SK-N-MC (cell line): ENCODE measurements at regions not wholly inside any gene's neighbourhood (a gene's known extent, or its start where the extent isn't known, plus 50 kb on each side); places are given as distances from the start of the nearest gene placed in this dataset.

ENCODE experiments used
- DNase-seq: peaks from one replicate; pipeline ENCODE4 v3.0.0-alpha.2; 2011; ENCODE audit warnings: low read depth, low spot score
- H3K27ac ChIP-seq: fragments of 200-600 bp; sonication (generic); 2 replicates; pipeline ENCODE4 v1.5.1; 2016; ENCODE audit warnings: mixed run types
- H3K36me3 ChIP-seq: fragments of 200-600 bp; sonication (generic); 2 replicates; pipeline ENCODE4 v1.6.1; 2017; ENCODE audit warnings: antibody characterized with exemption, low read length, mixed read lengths; ENCODE audit not compliant: insufficient read depth
- H3K4me3 ChIP-seq: fragments of 200-600 bp; sonication (generic); 2 replicates; pipeline ENCODE4 v1.5.1; 2016
- H3K9ac ChIP-seq: fragments of 200-600 bp; sonication (generic); 2 replicates; pipeline ENCODE4 v1.8.0; 2017; ENCODE audit warnings: mixed run types, mixed read lengths; ENCODE audit not compliant: insufficient read length
- H3K9me3 ChIP-seq: fragments of 200-600 bp; sonication (generic); 2 replicates; pipeline ENCODE4 v1.6.1; 2017; ENCODE audit warnings: low read depth, mild to moderate bottlenecking, antibody characterized with exemption, low read length, moderate library complexity, mixed read lengths
- EZH2 ChIP-seq: fragments of 200-600 bp; sonication (generic); IDR thresholded peaks from one replicate; pipeline ENCODE4 v1.6.1; 2017; ENCODE audit warnings: antibody characterized with exemption
- FOXP2 ChIP-seq: optimal IDR thresholded peaks from 2 replicates; pipeline ENCODE3; 2011; ENCODE audit warnings: mild to moderate bottlenecking, moderate library complexity; ENCODE audit not compliant: insufficient read depth; ENCODE audit errors: extremely low read length, control extremely low read depth
- POLR2AphosphoS5 ChIP-seq: IDR thresholded peaks from 2 replicates; pipeline ENCODE4 v1.6.1; 2012; ENCODE audit warnings: mild to moderate bottlenecking, low read depth, low read length, borderline replicate concordance

DNA sequence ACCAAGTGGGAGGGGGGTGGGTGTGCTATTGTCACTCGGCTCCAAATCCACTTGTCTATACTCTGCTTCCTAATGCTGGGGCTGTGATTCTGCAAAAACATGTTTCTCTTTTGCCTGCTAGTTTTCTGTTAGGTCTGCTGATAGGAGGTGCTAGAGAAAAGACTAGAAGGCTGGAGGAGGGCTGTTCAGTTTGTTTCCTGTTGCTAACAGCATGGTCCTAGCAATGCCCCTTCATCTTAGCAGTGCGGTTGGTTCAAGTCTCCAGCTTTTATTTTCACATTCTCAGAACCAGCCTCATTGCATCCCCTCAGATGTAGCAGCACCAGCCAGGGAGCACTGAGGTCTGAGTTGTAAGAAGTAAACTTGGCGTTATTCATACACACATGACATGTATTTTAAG is 310.2 kb downstream of the YTHDC2 start:
- no peak for TF ChIP-seq FOXP2
- no peak for TF ChIP-seq POLR2AphosphoS5
- no peak for TF ChIP-seq EZH2
- H3K4me3 ChIP-seq, result no peak overlapping the region
- DNase-seq, result no peak
- H3K36me3 ChIP-seq, result no peaks in the 10 kb centered on the region
- no peaks in the 10 kb centered on the region for H3K9me3 ChIP-seq
- no peak overlapping the region for H3K27ac ChIP-seq
- H3K9ac ChIP-seq, result no peak overlapping the region

DNA sequence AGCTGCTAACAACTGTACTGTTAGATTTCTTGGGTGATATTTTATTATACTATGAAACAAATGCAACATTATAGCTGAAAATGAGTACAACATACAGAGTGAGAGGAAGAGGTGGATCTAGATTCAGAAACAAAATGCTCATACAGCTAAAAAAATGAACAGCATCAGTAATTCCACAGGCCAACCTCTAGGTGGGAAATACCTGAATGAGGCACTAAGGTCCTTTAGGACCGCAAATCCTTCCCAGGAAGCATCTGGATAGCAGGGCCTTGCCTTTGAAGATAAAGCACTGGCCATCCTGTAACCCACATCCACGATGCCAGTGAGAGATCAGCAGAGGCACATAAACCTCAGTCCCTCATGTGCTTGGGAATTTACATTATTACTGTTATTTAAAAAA is 310.8 kb downstream of the YTHDC2 start:
- no peak overlapping the region for H3K4me3 ChIP-seq
- no peak for DNase-seq
- no peaks in the 10 kb centered on the region for H3K9me3 ChIP-seq
- no peak for TF ChIP-seq FOXP2
- no peak for TF ChIP-seq EZH2
- no peaks in the 10 kb centered on the region for H3K36me3 ChIP-seq
- no peak overlapping the region for H3K27ac ChIP-seq
- H3K9ac ChIP-seq, result no peak overlapping the region

DNA sequence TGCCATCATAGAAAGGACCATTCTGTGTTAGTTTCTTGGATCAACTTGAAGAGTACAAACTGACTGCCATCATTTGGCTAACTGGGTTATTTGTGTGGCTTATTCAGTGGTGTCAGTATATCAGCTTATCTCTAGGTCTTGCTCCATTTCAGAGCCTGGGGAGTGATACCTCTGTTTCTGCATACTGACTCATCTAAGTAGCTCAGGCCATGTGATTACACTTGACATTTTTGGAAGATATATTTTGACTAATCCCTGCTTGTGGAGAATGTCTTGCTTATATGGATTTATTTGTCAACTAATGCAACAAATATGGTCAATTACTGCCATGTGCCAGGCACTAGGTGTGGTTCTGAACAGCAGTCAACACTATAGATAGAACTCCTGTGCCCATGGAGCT is 311.7 kb downstream of the YTHDC2 start:
- H3K27ac ChIP-seq, result no peak overlapping the region
- H3K4me3 ChIP-seq, result no peak overlapping the region

DNA sequence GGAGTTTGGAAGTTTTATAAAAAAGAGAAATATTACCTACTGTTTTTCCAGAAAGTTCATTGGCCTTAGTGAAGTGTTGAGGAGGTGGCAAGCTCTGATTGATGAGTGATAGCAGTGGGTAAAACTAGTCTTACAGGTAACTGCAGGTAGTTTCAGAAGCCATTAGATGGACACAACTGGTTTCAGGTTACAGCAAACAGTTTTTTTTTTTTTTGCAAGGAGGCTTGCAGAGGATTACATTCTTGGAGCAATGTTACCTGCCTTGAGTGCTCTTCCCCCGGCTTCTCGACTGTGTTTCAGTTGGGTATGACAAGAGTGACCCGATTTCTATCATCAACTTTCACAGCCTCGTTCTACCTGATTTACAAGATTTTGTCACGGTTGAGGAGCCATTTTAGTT is 333.4 kb downstream of the YTHDC2 start:
- H3K36me3 ChIP-seq, result no peaks in the 10 kb centered on the region
- H3K9me3 ChIP-seq, result no peaks in the 10 kb centered on the region
- no peak overlapping the region for H3K9ac ChIP-seq
- H3K27ac ChIP-seq, result no peak overlapping the region
- TF ChIP-seq POLR2AphosphoS5, result no peak
- TF ChIP-seq EZH2, result no peak
- no peak for TF ChIP-seq FOXP2
- no peak for DNase-seq
- no peak overlapping the region for H3K4me3 ChIP-seq

More for the DNA sequence above, 311.7 kb downstream of the YTHDC2 start:
- TF ChIP-seq FOXP2 (no peak), POLR2AphosphoS5 (no peak), EZH2 (no peak)
- H3K9me3 ChIP-seq, result no peaks in the 10 kb centered on the region
- H3K36me3 ChIP-seq, result no peaks in the 10 kb centered on the region
- DNase-seq, result no peak
- no peak overlapping the region for H3K9ac ChIP-seq

DNA sequence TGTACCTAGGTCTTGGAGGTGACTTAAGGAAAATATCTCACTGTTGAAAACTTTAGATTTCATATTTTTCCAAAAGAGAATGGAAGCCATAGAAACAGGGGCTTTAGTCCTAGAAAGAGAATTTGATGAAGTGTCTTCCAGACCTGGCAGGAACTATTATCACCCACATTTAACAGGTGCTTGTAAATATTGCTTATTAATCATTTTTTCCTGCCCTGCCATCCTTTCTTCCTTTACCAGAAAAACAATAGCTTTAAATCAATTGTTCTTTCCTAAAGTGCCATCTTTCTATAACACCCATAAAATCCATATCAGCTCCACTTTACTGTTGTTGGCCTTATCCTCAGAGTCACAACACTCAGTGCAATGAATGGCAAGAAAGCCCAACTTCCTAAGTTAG is 350.9 kb downstream of the YTHDC2 start:
- TF ChIP-seq POLR2AphosphoS5 (no peak), EZH2 (no peak), FOXP2 (no peak)
- no peaks in the 10 kb centered on the region for H3K9me3 ChIP-seq
- no peaks in the 10 kb centered on the region for H3K36me3 ChIP-seq
- no peak overlapping the region for H3K9ac ChIP-seq
- no peak overlapping the region for H3K27ac ChIP-seq
- no peak overlapping the region for H3K4me3 ChIP-seq
- no peak for DNase-seq

DNA sequence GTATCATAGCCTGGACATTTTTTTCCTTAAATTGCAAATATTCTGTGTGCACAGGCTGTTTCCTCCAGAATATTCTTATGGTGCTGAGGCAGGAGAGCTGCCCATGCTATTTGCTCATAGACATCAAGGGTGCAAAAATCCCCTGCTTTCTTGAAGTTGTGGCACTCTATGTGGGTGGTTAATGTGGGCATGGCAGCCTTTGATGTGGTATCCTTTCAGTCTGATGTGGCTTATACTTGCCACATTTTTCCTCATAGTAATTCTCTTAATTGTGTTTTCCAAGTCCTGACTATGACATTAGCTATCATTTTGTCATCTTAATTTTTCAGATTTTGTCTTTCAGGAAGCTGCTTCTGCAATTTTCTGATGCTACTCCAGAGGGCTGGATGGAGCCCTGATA is 353.3 kb downstream of the YTHDC2 start:
- H3K27ac ChIP-seq, result no peak overlapping the region
- TF ChIP-seq FOXP2, result no peak
- TF ChIP-seq EZH2, result no peak
- no peak for TF ChIP-seq POLR2AphosphoS5
- no peak overlapping the region for H3K9ac ChIP-seq
- H3K36me3 ChIP-seq, result no peaks in the 10 kb centered on the region
- no peak for DNase-seq
- no peaks in the 10 kb centered on the region for H3K9me3 ChIP-seq
- H3K4me3 ChIP-seq, result no peak overlapping the region

DNA sequence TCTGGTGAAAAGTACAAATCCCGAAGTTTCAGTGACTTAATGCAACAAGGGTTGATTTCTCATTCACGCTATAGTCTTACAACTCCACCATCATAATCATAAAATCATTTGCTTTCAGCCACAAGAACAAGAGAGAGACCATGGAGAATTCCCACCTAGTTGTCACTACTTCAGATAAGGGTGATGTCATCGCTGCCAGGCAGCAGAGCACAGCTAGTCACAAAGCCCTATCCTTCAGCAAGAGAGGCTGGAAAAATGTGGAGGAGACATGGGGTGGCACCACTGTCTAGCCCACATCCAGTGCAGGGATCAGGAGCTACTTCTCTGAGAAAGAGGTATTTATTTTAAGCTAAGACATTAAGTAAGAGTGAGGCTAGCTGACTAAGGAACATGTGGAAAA is 356.1 kb downstream of the YTHDC2 start:
- no peaks in the 10 kb centered on the region for H3K36me3 ChIP-seq
- no peaks in the 10 kb centered on the region for H3K9me3 ChIP-seq
- no peak for DNase-seq
- no peak overlapping the region for H3K27ac ChIP-seq
- TF ChIP-seq POLR2AphosphoS5 (no peak), FOXP2 (no peak), EZH2 (no peak)
- no peak overlapping the region for H3K4me3 ChIP-seq
- H3K9ac ChIP-seq, result no peak overlapping the region

DNA sequence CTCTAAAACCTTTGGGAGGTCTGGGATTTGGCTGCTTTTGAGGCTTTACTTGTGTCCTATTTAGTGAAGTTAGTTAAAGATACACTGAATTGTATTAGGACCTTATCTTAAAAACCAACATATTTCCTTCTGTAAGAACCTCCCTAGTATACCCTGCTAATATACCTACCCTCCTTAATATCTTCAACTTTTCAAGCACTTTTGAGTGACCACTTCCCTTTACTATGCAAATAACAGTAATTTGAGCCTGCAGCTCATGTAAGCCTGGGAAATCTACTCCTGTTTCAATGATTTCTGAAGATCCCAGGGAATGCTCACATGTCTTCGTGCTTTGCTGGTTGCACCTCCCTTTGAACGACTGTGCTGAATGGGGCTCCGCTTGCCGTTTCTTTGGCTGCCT is 358.5 kb downstream of the YTHDC2 start:
- H3K9ac ChIP-seq, result no peak overlapping the region
- H3K36me3 ChIP-seq, result no peaks in the 10 kb centered on the region
- no peak overlapping the region for H3K4me3 ChIP-seq
- H3K9me3 ChIP-seq, result no peaks in the 10 kb centered on the region
- DNase-seq, result no peak
- TF ChIP-seq EZH2, result no peak
- no peak for TF ChIP-seq FOXP2
- TF ChIP-seq POLR2AphosphoS5, result no peak
- H3K27ac ChIP-seq, result no peak overlapping the region

DNA sequence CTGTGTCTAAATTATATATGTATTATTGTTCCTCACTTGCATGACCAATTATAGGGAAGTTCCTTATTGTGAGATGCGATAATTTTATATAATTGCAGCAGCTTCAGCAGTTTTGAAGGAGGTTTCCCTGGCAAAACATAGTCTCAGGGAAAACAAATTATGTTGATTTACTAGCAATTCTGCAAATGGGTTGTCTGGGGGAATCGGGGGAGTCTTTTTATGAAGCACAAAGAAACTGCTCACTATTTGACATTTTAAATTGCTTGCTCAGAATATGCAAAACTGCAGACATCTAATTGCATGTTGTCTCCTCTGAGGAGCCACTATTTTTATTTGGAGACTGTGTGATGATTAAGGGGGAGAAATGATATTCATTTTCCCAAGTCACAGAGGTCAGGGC is 361.6 kb downstream of the YTHDC2 start:
- Histone ChIP-seq H3K4me3 (no peak overlapping the region), H3K36me3 (no peaks in the 10 kb centered on the region), H3K9ac (no peak overlapping the region), H3K9me3 (no peaks in the 10 kb centered on the region), H3K27ac (no peak overlapping the region)
- DNase-seq, result no peak
- TF ChIP-seq FOXP2 (no peak), EZH2 (no peak), POLR2AphosphoS5 (no peak)
